ENCODE measurements at regions not wholly inside any gene's neighbourhood (a gene's known extent, or its start where the extent isn't known, plus 50 kb on each side); places are given as distances from the start of the nearest gene placed in this dataset.
"Not testable (repeated sequence)": the region's sequence is repeated elsewhere in the genome, so short reads cannot be mapped to it uniquely, and the experiment has no call there.

- DNase-seq = no peak
These were observed 210.2 kb upstream of the MKLN1 start for GRCh38 chr7:131117439-131117838.

DNA sequence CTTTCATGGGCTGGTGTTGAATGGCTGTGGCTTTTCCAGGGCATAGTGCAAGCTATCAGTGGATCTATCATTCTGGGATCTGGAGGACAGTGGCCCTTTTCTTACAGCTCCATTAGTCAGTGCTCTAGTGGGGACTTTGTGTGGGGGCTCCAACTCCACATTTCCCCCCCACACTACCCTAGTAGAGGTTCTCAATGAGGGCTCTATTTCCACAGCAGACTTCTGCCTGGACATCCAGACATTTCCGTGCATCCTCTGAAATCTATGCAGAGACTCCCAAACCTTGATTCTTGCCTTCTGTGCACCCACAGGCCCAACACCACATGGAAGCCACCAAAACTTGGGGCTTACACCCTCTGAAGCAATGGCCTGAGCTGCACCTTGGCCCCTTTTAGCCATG, 208.3 kb upstream of the MKLN1 start:
- no peak for DNase-seq

DNA sequence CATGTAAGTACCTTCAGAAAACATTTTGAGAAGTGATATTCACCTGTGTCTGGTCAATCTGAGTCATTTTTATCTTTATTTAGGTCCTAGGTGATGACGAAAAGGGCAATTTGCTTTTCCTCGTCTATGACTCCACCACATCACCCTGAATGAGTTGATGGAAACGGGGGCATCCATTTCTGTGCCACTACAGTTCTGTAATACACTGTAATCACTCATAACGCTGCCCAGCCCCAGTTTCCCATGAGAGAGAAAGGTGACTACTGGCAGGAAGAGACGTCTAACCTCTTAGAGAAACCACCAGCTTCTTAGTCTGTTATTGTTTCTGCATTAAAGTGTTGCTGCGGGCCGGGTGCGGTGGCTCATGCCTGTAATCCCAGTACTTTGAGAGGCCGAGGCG, 205.3 kb upstream of the MKLN1 start:
- no peak for DNase-seq

DNA sequence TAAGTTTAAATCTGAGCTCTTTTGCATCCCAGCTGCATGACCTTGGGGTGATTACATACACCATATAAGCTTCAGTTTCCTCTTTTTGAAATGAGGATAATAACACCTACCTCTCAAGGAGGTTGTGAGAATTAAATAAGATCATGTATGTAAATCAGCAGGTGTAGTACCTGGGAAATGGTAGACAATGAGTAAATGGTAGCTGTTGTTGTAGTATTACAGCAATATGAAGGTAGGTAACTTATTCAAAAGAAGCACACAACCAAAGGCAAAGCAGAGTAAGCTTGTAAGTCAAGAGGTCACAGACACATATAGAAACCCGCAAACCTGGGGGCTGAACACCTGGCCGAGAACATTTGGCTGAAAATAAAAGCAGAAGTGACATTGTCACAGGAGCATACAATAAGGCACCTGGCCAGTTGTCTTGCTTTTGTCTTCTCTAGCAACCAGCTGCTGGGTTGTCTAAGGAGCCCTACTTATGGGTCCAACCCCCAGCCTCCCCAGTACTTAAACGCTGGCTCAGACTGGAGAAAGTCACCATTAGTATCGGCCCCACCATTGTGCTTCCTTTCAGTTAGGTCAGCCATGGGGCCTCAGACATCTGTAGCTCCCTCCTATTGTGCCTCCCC, 203.6 kb upstream of the MKLN1 start:
- no peak for DNase-seq

DNA sequence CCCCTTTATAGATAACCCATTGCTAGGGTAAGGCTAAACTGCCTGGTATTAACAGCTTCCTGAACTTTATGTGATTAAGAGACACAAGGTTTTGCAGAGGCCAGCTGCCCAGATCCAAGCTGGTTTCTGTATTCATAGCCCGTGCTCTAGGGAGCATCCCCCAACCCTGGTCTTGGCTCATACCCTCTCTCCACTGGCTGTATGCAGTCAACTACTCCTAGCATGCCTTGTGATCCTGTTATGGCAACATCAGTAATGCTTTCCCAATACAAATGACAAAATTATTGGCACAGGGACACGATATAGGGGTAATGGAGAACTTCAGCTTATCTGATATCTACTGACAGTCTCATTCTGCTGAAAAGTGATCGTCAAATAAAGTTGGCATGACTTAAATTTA, 202.8 kb upstream of the MKLN1 start:
- no peak for DNase-seq

DNA sequence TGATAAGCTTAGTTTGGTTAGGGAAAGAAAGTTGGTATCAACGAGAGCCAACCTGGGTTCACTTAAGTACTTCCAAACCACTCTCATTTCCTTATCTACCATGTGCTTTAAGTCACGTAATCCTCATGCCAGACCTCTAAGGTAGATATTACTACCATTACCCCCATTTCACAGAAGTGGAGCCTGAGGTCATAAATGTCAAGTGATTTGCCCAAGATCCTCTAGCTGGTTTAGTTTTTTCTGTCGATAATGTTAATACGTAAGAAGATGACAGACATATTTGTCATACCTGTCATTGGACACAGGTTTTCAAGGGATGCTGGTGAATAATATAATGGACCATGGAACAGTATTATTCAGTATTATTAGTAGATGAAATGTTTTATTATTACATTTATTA, 197.4 kb upstream of the MKLN1 start:
- no peak for DNase-seq

DNA sequence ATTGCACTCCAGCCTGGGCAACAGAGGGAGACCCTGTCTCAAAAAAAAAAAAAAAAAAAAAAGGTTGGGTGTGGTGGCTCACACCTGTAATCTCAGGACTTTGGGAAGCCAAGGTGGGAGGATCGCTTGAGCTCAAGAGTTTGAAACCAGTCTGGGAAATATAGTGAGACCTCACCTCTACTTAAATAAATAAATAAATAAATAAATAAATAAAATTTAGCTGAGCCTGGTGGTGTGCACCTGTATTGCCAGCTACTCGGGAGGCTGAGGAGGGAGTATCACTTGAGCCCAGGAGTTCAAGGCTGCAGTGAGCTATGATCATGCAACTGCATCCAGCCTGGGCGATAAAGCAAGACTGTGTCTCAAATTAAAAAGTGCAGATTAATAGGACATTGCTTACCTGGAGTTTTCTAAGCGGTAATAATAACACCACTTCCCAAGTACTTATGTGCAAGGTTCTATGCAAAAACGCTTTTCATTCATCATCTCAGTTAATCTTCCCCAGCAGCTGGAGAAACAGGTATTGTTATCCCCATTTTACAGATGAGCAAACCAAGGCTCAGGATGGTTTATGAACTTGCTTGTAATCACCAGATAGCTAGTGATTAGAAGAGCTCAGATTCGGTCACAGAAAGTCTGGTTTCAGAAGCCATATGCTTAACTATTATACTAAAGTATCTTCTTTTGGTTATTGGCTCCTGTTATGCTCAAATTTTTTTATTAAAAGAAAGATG, 196.5 kb upstream of the MKLN1 start:
- DNase-seq = no peak

- DNase-seq = no peak
These were observed 195.8 kb upstream of the MKLN1 start for GRCh38 chr7:131131746-131132431.

DNA sequence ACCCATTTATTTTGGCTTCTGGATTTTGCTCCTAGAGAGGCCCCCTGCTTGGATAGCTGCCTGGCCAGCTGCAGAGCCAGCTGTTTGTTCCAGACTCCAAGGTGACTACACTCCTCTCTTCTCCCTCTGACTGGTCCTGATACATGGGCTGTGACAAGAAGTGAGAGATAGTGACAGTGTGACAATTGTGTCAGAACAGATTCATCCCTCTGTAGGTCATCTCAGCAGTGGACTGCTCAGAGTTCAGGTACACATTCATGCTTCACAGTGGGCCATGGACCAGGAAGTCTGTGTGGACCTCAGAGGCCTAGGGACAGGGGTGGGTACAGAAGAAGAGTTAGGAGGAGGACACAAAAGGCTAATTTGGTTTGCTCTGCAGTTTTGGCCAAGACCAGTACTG, 188.2 kb upstream of the MKLN1 start:
- no peak for DNase-seq

GRCh38 chr7:131141443-131141967, 186.2 kb upstream of the MKLN1 start:
- no peak for DNase-seq

DNA sequence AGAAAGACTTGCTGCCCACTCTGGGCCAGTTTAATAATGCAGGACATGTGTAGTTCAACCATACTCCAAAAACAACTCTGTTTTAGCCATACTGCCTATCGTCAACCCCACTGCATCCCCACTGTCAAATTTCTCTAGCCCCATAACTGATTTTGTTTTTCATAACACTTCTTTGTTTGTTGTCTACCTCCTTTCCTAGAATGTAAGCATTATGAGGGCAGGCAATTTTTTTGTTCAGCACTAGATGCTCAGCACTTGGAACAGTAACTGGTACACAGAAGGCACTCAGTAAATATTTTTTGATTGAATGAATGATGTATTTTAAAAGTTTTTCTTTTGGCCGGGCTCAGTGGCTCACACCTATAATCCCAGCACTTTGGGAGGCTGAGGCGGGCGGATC, 183.8 kb upstream of the MKLN1 start:
- no peak for DNase-seq

- DNase-seq = no peak
These were observed 182.7 kb upstream of the MKLN1 start for GRCh38 chr7:131145026-131145425.

GRCh38 chr7:131145770-131146169, 181.9 kb upstream of the MKLN1 start:
- DNase-seq = no peak

DNA sequence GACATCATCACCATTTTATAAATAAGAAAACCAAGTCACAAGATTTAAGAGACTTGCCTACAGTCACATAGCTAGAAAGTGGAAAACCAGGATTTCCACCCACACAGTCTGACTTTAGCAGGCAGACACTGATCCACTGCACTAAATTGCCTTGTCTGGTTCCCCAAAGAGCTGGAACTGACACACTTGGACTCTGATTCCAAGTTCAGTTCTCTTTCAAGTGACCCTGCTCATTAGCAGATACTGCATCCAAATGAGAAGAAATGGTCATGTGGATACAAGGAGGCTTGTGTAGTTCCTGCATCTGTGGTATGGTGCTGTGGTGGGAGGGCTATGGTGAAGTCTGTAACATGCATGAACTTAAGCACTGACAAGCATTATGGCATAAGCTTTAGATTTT, 180.1 kb upstream of the MKLN1 start:
- DNase-seq = no peak

DNA sequence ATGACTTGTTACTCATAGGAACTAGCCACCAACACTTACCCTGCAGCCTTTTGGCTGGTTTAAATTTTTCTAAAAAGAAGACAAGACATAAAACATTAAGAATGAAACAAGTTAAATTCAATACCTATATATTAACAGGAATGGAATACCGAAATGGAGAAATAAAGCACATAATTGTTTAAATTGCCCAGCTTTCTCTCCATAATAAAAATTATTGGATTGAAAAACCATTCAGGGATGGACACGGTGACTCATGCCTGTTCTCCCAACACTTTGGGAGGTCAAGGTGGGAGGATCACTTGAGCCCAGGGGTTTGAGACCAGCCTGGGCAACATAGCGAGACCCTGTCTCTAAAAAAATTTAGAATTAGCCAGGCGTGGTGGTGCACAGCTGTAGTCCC, 179.4 kb upstream of the MKLN1 start:
- no peak for DNase-seq

GRCh38 chr7:131148708-131149428, 178.8 kb upstream of the MKLN1 start:
- DNase-seq = no peak

GRCh38 chr7:131149429-131149773, 178.3 kb upstream of the MKLN1 start:
- DNase-seq = no peak

DNA sequence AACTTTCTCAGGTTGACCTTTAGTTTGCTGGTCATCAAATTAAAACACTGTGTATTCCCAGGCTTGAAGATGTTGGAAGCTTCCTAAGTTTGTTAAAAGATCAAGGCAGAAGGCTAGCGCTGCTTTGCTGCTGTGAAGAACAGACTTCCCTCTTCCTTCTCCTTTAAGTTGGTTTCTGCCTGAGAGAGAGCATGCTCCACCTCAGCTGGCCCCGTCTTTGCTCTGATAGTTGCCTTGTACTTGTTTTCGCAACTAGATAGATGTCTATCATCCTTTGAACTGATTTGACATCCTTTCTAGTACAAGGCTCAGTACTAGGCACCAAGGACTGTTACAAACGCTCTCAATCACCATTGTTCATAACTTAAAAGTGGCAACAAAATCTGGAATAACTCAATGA, 177.8 kb upstream of the MKLN1 start:
- no peak for DNase-seq

- DNase-seq = no peak
These were observed 176.6 kb upstream of the MKLN1 start for GRCh38 chr7:131151034-131151433.

- DNase-seq = no peak
These were observed 174.9 kb upstream of the MKLN1 start for GRCh38 chr7:131152766-131153165.

DNA sequence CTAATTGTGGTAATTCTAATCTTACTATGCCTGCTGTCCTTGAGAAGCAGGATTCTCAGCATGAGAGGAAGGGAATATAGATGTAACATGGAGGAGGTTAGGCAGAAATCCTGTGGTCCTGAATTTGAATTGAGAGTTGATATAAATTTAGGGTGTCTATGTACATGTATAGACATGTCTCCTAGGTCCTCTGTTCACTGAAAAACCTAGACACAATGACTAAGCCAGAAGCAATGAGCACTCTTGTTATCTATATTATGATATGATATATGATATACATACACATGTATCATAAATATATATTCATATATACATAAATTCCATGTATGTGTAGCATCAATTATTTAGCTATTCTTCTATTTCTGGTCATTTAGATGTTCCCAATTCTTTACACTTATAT, 173.3 kb upstream of the MKLN1 start:
- DNase-seq = no peak

DNA sequence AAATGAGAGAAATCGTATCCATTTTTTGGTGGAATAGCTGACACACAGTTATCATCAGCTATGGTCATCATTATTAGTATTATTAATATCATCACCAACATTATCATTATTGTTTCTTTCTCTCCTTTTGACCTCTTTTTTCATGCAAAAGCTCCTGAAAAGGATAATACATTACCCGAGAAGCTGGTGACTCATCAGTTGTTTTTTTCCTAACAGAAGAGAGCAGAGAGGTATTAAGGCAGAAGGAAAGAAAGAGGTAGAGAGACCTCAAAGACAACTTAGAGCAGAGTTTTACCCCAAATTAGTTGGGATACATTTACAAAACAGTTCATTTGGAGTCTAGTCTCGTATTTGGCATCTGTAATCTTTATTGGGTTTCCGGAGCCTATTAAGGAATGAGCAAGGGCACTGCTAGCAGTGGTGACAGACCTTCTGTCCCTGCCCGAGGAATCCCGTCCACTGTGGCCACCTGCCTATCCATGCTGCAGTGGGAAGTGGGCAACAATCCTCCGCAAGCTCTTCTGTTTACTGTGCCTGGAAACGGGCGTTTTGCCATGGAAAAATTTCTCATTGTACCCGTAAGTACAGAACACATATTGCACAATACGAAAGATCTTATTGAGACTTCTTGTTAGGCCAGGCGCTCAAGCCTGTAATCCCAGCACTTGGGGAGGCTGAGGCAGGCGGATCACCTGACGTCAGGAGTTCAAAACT, 170.0 kb upstream of the MKLN1 start:
- no peak for DNase-seq

GRCh38 chr7:131158244-131158636, 169.4 kb upstream of the MKLN1 start:
- DNase-seq = not testable (repeated sequence)

Data from hematopoietic multipotent progenitor cell treated with erythropoietin and hydrocortisone succinate and interleukin-3 and kit ligand, for 8 days (in vitro differentiated cells).